ENCODE measurements at regions not wholly inside any gene's neighbourhood (a gene's known extent, or its start where the extent isn't known, plus 50 kb on each side); places are given as distances from the start of the nearest gene placed in this dataset.

DNA sequence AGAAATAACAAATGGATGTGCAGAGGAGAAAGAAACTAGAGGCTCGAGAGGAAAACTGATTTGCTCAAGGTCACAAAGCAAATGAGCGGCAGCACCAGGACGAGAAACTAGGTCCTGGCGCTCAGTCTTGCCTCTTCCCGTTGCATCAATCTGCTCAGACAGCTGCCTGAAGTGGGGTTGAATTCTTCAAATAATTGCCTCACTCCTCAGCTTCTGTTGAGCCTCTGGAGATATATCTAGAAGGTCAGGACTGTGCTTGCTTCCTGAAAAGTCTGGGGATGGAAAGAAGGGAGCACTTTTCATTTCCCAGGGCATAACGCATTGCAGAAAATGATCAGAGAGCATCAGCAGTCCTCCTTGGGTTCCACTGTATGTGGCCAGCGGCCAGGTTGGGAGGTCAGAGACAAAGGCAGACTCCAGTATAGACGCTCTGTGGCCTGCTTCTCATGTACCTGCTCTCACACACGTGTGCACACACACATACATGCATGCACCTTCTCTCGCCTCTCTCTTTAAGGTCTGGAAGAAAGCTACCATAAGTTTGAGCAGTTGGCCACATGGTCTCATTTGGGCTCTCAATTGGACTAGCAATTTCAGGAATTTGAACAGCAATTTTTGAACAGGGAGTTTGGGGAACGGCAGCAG, 83.7 kb upstream of the DUSP5 start:
- peaks cover 6% of the 10 kb centered on the region for H3K27me3 Mint-ChIP-seq (ENCODE audit: low read depth)
- TF ChIP-seq, protein P1, sequence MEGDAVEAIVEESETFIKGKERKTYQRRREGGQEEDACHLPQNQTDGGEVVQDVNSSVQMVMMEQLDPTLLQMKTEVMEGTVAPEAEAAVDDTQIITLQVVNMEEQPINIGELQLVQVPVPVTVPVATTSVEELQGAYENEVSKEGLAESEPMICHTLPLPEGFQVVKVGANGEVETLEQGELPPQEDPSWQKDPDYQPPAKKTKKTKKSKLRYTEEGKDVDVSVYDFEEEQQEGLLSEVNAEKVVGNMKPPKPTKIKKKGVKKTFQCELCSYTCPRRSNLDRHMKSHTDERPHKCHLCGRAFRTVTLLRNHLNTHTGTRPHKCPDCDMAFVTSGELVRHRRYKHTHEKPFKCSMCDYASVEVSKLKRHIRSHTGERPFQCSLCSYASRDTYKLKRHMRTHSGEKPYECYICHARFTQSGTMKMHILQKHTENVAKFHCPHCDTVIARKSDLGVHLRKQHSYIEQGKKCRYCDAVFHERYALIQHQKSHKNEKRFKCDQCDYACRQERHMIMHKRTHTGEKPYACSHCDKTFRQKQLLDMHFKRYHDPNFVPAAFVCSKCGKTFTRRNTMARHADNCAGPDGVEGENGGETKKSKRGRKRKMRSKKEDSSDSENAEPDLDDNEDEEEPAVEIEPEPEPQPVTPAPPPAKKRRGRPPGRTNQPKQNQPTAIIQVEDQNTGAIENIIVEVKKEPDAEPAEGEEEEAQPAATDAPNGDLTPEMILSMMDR (IDR thresholded peaks at IDR 0.05; ENCODE audit: unreplicated experiment in 3 of 3): no peak
- peaks cover 39% of the 10 kb centered on the region for H3K4me1 Mint-ChIP-seq
- no peak overlapping the region for H3K27ac Mint-ChIP-seq
- H3K9me3 Mint-ChIP-seq: no peaks in the 10 kb centered on the region
- H3K36me3 Mint-ChIP-seq (ENCODE audit: low read depth): no peaks in the 10 kb centered on the region
- H3K4me3 Mint-ChIP-seq: no peak overlapping the region

DNA sequence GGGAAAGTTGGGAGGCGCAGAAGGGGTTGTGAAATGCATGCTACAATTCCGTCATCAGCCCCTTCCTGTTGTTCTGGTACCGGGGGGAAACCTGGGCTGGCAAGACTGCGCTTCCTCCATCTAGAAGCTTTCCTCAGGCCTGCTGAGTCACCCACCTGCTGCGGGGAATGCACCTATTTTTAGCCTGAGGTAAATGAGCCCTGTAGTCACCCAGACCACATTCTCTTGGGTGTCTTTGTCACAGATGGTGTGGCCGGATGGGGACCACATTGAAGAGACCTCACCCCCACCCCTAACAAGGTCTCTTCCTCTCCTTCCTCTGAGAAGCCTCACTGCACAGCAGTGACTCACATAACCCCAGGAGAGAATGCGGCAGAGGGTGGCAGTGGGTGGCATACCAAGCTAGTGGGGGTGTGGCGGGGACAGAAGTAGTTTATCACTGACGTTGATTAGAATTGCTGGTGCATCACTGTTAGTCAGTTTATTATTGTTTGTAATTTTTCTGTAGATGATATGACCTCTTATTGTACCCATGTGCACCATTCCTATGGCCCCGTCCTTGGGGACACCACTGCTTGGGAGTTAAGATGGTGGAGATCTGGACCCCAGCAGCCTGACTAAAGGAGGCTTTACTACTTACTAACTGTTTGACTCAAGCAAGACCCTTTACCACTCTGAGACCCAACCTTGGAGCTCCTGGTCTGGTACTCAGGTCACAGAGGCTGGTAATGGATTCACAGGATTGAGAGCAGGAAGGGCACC, 83.0 kb upstream of the DUSP5 start:
- Mint-ChIP-seq H3K4me3 (no peak overlapping the region), H3K4me1 (peaks cover 39% of the 10 kb centered on the region), H3K36me3 (ENCODE audit: low read depth) (no peaks in the 10 kb centered on the region), H3K9me3 (no peaks in the 10 kb centered on the region), H3K27me3 (ENCODE audit: low read depth) (peaks cover 4% of the 10 kb centered on the region), H3K27ac (no peak overlapping the region)
- TF ChIP-seq, protein P1 (IDR thresholded peaks at IDR 0.05; ENCODE audit: unreplicated experiment in 3 of 3): no peak

DNA sequence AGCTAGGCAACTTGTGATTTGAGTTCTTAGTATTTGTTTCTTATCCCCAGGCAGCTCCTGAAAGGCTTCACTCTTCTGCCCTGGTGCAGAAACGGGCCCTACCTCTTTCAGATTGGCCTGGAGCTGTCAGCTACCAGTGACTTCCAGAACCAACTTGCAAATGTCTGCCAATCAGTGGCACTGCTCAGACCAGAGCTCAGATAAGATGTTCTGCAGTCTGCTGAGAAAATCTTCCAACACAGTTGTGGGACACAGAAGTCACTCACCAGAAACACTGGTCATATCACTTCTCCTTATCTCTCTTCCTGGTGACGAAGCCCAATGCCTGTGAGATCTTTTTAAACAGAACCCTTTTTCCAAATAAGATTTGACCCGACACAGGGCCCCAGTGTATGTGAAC, 81.9 kb upstream of the DUSP5 start:
- TF ChIP-seq, protein P1 (IDR thresholded peaks at IDR 0.05; ENCODE audit: unreplicated experiment in 3 of 3): no peak
- H3K4me1 Mint-ChIP-seq: peaks cover 34% of the 10 kb centered on the region
- H3K27me3 Mint-ChIP-seq (ENCODE audit: low read depth): peaks cover 4% of the 10 kb centered on the region
- H3K36me3 Mint-ChIP-seq (ENCODE audit: low read depth): no peaks in the 10 kb centered on the region
- no peak overlapping the region for H3K4me3 Mint-ChIP-seq
- no peak overlapping the region for H3K27ac Mint-ChIP-seq
- no peaks in the 10 kb centered on the region for H3K9me3 Mint-ChIP-seq

- no peaks in the 10 kb centered on the region for H3K9me3 Mint-ChIP-seq
- no peak overlapping the region for H3K27ac Mint-ChIP-seq
- H3K36me3 Mint-ChIP-seq (ENCODE audit: low read depth): no peaks in the 10 kb centered on the region
- H3K4me3 Mint-ChIP-seq: no peak overlapping the region
- peaks cover 27% of the 10 kb centered on the region for H3K4me1 Mint-ChIP-seq
- H3K27me3 Mint-ChIP-seq (ENCODE audit: low read depth): peaks cover 4% of the 10 kb centered on the region
- TF ChIP-seq, protein P1 (IDR thresholded peaks at IDR 0.05; ENCODE audit: unreplicated experiment in 3 of 3): no peak
Observed at GRCh38 chr10:110416776-110417711, 80.7 kb upstream of the DUSP5 start.

DNA sequence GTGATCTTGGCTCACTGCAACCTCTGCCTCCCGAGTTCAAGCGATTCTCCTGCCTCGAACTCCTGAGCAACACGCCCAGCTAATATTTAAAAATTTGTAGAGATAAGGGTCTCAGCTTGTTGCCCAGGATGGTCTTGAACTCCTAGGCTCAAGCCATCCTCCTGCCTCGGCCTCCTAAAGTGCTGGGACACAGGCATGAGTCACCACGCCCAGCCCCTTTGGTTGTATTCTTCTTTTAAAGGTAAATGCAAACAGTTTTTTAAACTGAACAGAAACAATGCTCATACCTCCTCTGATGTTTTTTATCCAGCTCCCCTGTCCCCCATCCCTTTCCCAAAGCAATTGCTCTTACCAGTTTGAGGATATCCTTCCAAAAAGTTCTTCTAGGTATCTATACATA, 79.5 kb upstream of the DUSP5 start:
- H3K27ac Mint-ChIP-seq: no peak overlapping the region
- TF ChIP-seq, protein P1 (IDR thresholded peaks at IDR 0.05; ENCODE audit: unreplicated experiment in 3 of 3): no peak
- H3K27me3 Mint-ChIP-seq (ENCODE audit: low read depth): peaks cover 5% of the 10 kb centered on the region
- H3K9me3 Mint-ChIP-seq: no peaks in the 10 kb centered on the region
- peaks cover 17% of the 10 kb centered on the region for H3K4me1 Mint-ChIP-seq
- H3K36me3 Mint-ChIP-seq (ENCODE audit: low read depth): no peaks in the 10 kb centered on the region
- H3K4me3 Mint-ChIP-seq: no peak overlapping the region

Data from nephron (organoid).